ENCODE measurements at regions not wholly inside any gene's neighbourhood (a gene's known extent, or its start where the extent isn't known, plus 50 kb on each side); places are given as distances from the start of the nearest gene placed in this dataset.

- intact Hi-C loops (cut with micrococcal nuclease; ENCODE audit: unreplicated experiment) (no loop called here), in situ Hi-C loops (cut with MboI) (no loop called here)
- Histone ChIP-seq H3K27ac (ENCODE audit: control insufficient read depth, insufficient read depth) (no peak overlapping the region), H3K4me1 (ENCODE audit: control insufficient read depth, insufficient read depth, low read length) (no peaks in the 10 kb centered on the region), H3K9ac (ENCODE audit: control insufficient read depth, insufficient read depth, low read length) (no peak overlapping the region), H3K9me3 (replicated peaks; ENCODE audit: control insufficient read depth, insufficient read depth, low read length) (no peaks in the 10 kb centered on the region), H3K27me3 (replicated peaks in 1 of 2; ENCODE audit: control insufficient read depth in 2 of 2, insufficient read depth in 2 of 2, low read length in 1 of 2) (no peaks in the 10 kb centered on the region), H2AFZ (ENCODE audit: control insufficient read depth, low read depth, low read length) (no peak overlapping the region), H4K20me1 (ENCODE audit: control insufficient read depth, insufficient read depth) (no peaks in the 10 kb centered on the region), H3K79me2 (ENCODE audit: control insufficient read depth, insufficient read depth, low read length) (no peaks in the 10 kb centered on the region), H3K36me3 (ENCODE audit: control insufficient read depth in 2 of 2, insufficient read depth in 2 of 2, low read length in 1 of 2) (no peaks in the 10 kb centered on the region), H3K4me2 (ENCODE audit: control insufficient read depth, insufficient read depth) (no peak overlapping the region), H3K4me3 (no peak overlapping the region)
- ChIA-PET POLR2A (no interaction called here), RAD21 (ENCODE audit: unreplicated experiment) (no interaction called here), SMC1A (ENCODE audit: uncharacterized antibody, unreplicated experiment) (no interaction called here), CTCF (no interaction called here)
- BruUV-seq (replicated peaks): no TSS peak
- ATAC-seq (no peak), FAIRE-seq (no peak), DNase-seq (ENCODE audit: low read depth, low spot score) (no peak)
- TF ChIP-seq SMAD5 (IDR thresholded peaks at IDR 0.05; ENCODE audit: low read depth) (no peak), ELK1 (IDR thresholded peaks at IDR 0.05; ENCODE audit: low read depth, low read length) (no peak)
- WGBS (ENCODE audit: insufficient coverage, insufficient replicate concordance, low lambda C conversion rate, missing lambda C conversion rate): 69% methylated on average over 1 of the region's 1 CpG
Measured at GRCh38 chr12:23132357-23132756, 507.4 kb downstream of the ETNK1 start.

- no peak overlapping the region for H3K4me3 ChIP-seq
- no peaks in the 10 kb centered on the region for H3K9me3 ChIP-seq (replicated peaks; ENCODE audit: control insufficient read depth, insufficient read depth, low read length)
- no peaks in the 10 kb centered on the region for H4K20me1 ChIP-seq (ENCODE audit: control insufficient read depth, insufficient read depth)
- RAD21 ChIA-PET (ENCODE audit: unreplicated experiment): no interaction called here
- ATAC-seq (no peak), FAIRE-seq (no peak), DNase-seq (ENCODE audit: low read depth, low spot score) (no peak)
- H3K27me3 ChIP-seq (replicated peaks in 1 of 2; ENCODE audit: control insufficient read depth in 2 of 2, insufficient read depth in 2 of 2, low read length in 1 of 2): no peaks in the 10 kb centered on the region
- in situ Hi-C loops (cut with MboI) (no loop called here), intact Hi-C loops (cut with micrococcal nuclease; ENCODE audit: unreplicated experiment) (no loop called here)
- BruUV-seq (replicated peaks): no TSS peak
- no peak overlapping the region for H2AFZ ChIP-seq (ENCODE audit: control insufficient read depth, low read depth, low read length)
- H3K27ac ChIP-seq (ENCODE audit: control insufficient read depth, insufficient read depth): no peak overlapping the region
- POLR2A ChIA-PET: no interaction called here
- no peaks in the 10 kb centered on the region for H3K4me1 ChIP-seq (ENCODE audit: control insufficient read depth, insufficient read depth, low read length)
- H3K36me3 ChIP-seq (ENCODE audit: control insufficient read depth in 2 of 2, insufficient read depth in 2 of 2, low read length in 1 of 2): no peaks in the 10 kb centered on the region
- WGBS (ENCODE audit: insufficient coverage, insufficient replicate concordance, low lambda C conversion rate, missing lambda C conversion rate): 0% methylated on average over 1 of the region's 1 CpG
- no peak overlapping the region for H3K9ac ChIP-seq (ENCODE audit: control insufficient read depth, insufficient read depth, low read length)
- CTCF ChIA-PET: no interaction called here
- SMC1A ChIA-PET (ENCODE audit: uncharacterized antibody, unreplicated experiment): no interaction called here
- TF ChIP-seq POLR2AphosphoS2 (IDR thresholded peaks at IDR 0.05; ENCODE audit: low read depth, low read length) (no peak), ZBTB33 (IDR thresholded peaks at IDR 0.05) (no peak), USF1 (IDR thresholded peaks at IDR 0.05; ENCODE audit: borderline replicate concordance, extremely low read length, insufficient read depth, low read depth, low read length) (no peak), ZBTB4 (CRISPR knock-in tag; IDR thresholded peaks at IDR 0.05) (no peak), BACH1 (IDR thresholded peaks at IDR 0.05; ENCODE audit: borderline replicate concordance) (no peak)
- H3K4me2 ChIP-seq (ENCODE audit: control insufficient read depth, insufficient read depth): no peak overlapping the region
- H3K79me2 ChIP-seq (ENCODE audit: control insufficient read depth, insufficient read depth, low read length): no peaks in the 10 kb centered on the region
Measured at GRCh38 chr12:23133471-23133870, 508.5 kb downstream of the ETNK1 start.
